Stimulated activated naive CD8-positive, alpha-beta T cell treated with anti-CD3 and anti-CD28 coated beads, Interleukin-15, amount 100 ng/mL, for 72 hours (primary cell): ENCODE measurements at regions not wholly inside any gene's neighbourhood (a gene's known extent, or its start where the extent isn't known, plus 50 kb on each side); places are given as distances from the start of the nearest gene placed in this dataset.
A peak's percentile ranks its signal among the peaks of the same experiment; 100 is the strongest.
"Not testable (repeated sequence)": the region's sequence is repeated elsewhere in the genome, so short reads cannot be mapped to it uniquely, and the experiment has no call there.

ENCODE experiments used
- ATAC-seq: fragments of 150-1000 bp; cut with Tn5 transposase; 2 replicates; pipeline ENCODE4 v1.10.0; 2021; ENCODE audit warnings: mild to moderate bottlenecking, moderate library complexity
- DNase-seq, 2 donors: peaks; one replicate each; pipeline ENCODE4 v3.0.0; 2021 to 2022
- H3K27ac Mint-ChIP-seq, 2 donors: one replicate each; pipeline ENCODE4 v1.8.0; 2022; ENCODE audit warnings: mild to moderate bottlenecking in 2 of 2, mixed read lengths in 2 of 2, moderate library complexity in 2 of 2
- H3K27me3 Mint-ChIP-seq: one replicate; pipeline ENCODE4 v1.8.0; 2022; ENCODE audit warnings: mixed read lengths
- H3K4me1 Mint-ChIP-seq: one replicate; pipeline ENCODE4 v1.8.0; 2022; ENCODE audit warnings: mild to moderate bottlenecking, mixed read lengths
- H3K4me3 Mint-ChIP-seq, 2 donors: one replicate each; pipeline ENCODE4 v1.8.0; 2022; ENCODE audit warnings: mild to moderate bottlenecking in 2 of 2, mixed read lengths in 2 of 2, moderate library complexity in 1 of 2
- H3K9me3 Mint-ChIP-seq, 2 donors: one replicate each; pipeline ENCODE4 v1.8.0; 2022; ENCODE audit warnings: mixed read lengths in 2 of 2

GRCh38 chr6:6483733-6484132 lies 104.8 kb upstream of the LY86 start:
- ATAC-seq (no peak), DNase-seq (no peak)
- Mint-ChIP-seq H3K27ac (peak overlapping the region in 1 of 2 donors; percentile 87), H3K27me3 (peaks cover 16% of the 10 kb centered on the region), H3K9me3 (peaks cover 7 to 9% of the 10 kb centered on the region in 2 donors), H3K4me3 (no peak overlapping the region), H3K4me1 (no peaks in the 10 kb centered on the region)

GRCh38 chr6:6484681-6485080 lies 103.8 kb upstream of the LY86 start:
- H3K4me3 Mint-ChIP-seq, result no peak overlapping the region
- ATAC-seq, result no peak
- no peak for DNase-seq
- H3K9me3 Mint-ChIP-seq, result peaks cover 7 to 9% of the 10 kb centered on the region in 2 donors
- no peaks in the 10 kb centered on the region for H3K4me1 Mint-ChIP-seq
- H3K27ac Mint-ChIP-seq, result peak overlapping the region in 1 of 2 donors; percentile 1
- peaks cover 15% of the 10 kb centered on the region for H3K27me3 Mint-ChIP-seq

GRCh38 chr6:6486595-6486994 lies 101.9 kb upstream of the LY86 start:
- ATAC-seq, result no peak
- DNase-seq, result no peak
- peaks cover 8% of the 10 kb centered on the region for H3K27me3 Mint-ChIP-seq
- H3K4me1 Mint-ChIP-seq, result no peaks in the 10 kb centered on the region
- no peak overlapping the region for H3K4me3 Mint-ChIP-seq
- no peak overlapping the region for H3K27ac Mint-ChIP-seq
- H3K9me3 Mint-ChIP-seq, result peaks cover 7 to 9% of the 10 kb centered on the region in 2 donors

- H3K27me3 Mint-ChIP-seq, result no peaks in the 10 kb centered on the region
- ATAC-seq (no peak), DNase-seq (no peak)
- H3K9me3 Mint-ChIP-seq, result no peaks in the 10 kb centered on the region
- H3K4me1 Mint-ChIP-seq, result peaks cover 6% of the 10 kb centered on the region
- no peak overlapping the region for H3K4me3 Mint-ChIP-seq
- peak overlapping the region in 1 of 2 donors; percentile 36 for H3K27ac Mint-ChIP-seq
Observed at GRCh38 chr6:6491761-6492160, 96.8 kb upstream of the LY86 start.

- H3K9me3 Mint-ChIP-seq, result no peaks in the 10 kb centered on the region
- H3K4me1 Mint-ChIP-seq, result peaks cover 6% of the 10 kb centered on the region
- no peak overlapping the region for H3K4me3 Mint-ChIP-seq
- no peak for ATAC-seq
- no peak overlapping the region for H3K27ac Mint-ChIP-seq
- no peaks in the 10 kb centered on the region for H3K27me3 Mint-ChIP-seq
- DNase-seq, result no peak
Observed at GRCh38 chr6:6492675-6493074, 95.8 kb upstream of the LY86 start.

DNA sequence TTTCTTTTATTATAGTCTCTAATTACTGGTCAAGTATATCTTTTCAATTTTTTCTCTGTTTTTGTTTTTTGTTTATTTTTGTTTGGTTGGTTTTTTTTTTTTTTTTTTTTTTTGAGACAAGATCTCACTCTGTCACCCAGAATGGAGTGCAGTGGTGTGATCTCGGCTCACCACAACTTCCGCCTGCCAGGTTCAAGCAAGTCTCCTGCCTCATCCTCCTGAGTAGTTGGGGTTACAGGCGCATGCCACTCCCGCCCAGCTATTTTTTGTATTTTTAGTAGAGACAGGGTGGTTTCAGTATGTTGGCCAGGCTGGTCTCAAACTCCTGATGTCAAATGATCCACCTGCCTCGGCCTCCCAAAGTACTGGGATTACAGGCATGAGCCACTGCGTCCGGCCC lies 94.4 kb upstream of the LY86 start:
- H3K27me3 Mint-ChIP-seq, H3K4me3 Mint-ChIP-seq, H3K4me1 Mint-ChIP-seq, ATAC-seq, H3K9me3 Mint-ChIP-seq: not testable (repeated sequence)
- peak in 1 of 2 donors; percentile 23 for DNase-seq
- peak overlapping the region in 1 of 2 donors; percentile 52 for H3K27ac Mint-ChIP-seq

DNA sequence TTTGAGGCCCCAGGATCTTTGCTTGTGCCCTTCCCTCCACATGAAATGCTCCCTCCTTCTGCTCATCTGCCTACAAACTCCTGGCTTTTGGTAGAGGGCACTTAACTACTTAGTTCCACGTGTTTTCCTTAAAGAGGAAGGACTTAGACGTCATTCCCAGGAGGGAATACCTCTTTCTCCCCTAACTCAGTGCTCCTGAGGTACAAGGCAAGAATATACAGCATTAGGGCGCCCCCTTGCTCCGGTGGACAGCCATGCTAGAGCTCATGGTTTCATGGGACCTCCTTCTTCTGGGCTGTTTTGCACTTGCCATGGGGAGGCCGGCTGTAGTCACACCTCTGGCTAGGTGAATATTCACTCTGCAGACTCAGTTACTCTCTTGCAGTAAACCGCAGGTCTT lies 93.8 kb upstream of the LY86 start:
- peaks cover 8% of the 10 kb centered on the region for H3K27me3 Mint-ChIP-seq
- H3K4me1 Mint-ChIP-seq, result peaks cover 6% of the 10 kb centered on the region
- ATAC-seq (peak; percentile 61), DNase-seq (peak in 1 of 2 donors; percentile 31)
- no peak overlapping the region for H3K4me3 Mint-ChIP-seq
- no peaks in the 10 kb centered on the region for H3K9me3 Mint-ChIP-seq
- no peak overlapping the region for H3K27ac Mint-ChIP-seq

- DNase-seq (no peak), ATAC-seq (no peak)
- Mint-ChIP-seq H3K4me3 (no peak overlapping the region), H3K9me3 (no peaks in the 10 kb centered on the region), H3K27ac (no peak overlapping the region), H3K27me3 (peaks cover 16% of the 10 kb centered on the region), H3K4me1 (peaks cover 6% of the 10 kb centered on the region)
Observed at GRCh38 chr6:6495851-6496250, 92.7 kb upstream of the LY86 start.

DNA sequence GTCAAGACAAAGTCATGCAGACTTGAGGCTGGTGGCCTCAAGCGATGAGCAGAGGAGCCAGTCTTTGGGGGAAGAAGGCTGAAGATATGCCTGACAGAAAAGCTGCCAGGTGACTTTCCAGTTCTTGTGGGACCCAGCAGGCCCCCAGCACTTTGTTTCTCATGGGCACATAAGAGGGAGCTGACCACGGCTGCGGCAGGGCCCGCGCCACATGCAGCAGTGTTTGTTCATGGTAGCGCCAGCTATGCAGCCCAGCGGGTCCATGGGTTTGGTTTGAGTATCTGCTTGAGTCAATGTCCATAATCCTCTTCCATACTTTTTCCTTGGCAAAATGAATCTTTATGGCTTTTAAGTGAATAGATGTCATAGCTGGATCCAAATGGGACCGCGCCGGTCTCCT lies 91.0 kb upstream of the LY86 start:
- Mint-ChIP-seq H3K4me1 (peaks cover 6% of the 10 kb centered on the region), H3K9me3 (no peaks in the 10 kb centered on the region), H3K27me3 (peaks cover 22% of the 10 kb centered on the region), H3K4me3 (no peak overlapping the region), H3K27ac (no peak overlapping the region)
- DNase-seq, result no peak
- no peak for ATAC-seq

GRCh38 chr6:6497976-6498375 lies 90.5 kb upstream of the LY86 start:
- Mint-ChIP-seq H3K4me1 (peaks cover 6% of the 10 kb centered on the region), H3K9me3 (no peaks in the 10 kb centered on the region), H3K27ac (no peak overlapping the region), H3K27me3 (peaks cover 23% of the 10 kb centered on the region), H3K4me3 (no peak overlapping the region)
- ATAC-seq (no peak), DNase-seq (no peak)

- Mint-ChIP-seq H3K27me3 (peaks cover 57% of the 10 kb centered on the region), H3K4me3 (no peak overlapping the region), H3K27ac (no peak overlapping the region), H3K4me1 (no peaks in the 10 kb centered on the region), H3K9me3 (no peaks in the 10 kb centered on the region)
- ATAC-seq (no peak), DNase-seq (no peak)
Observed at GRCh38 chr6:6503191-6503590, 85.3 kb upstream of the LY86 start.

DNA sequence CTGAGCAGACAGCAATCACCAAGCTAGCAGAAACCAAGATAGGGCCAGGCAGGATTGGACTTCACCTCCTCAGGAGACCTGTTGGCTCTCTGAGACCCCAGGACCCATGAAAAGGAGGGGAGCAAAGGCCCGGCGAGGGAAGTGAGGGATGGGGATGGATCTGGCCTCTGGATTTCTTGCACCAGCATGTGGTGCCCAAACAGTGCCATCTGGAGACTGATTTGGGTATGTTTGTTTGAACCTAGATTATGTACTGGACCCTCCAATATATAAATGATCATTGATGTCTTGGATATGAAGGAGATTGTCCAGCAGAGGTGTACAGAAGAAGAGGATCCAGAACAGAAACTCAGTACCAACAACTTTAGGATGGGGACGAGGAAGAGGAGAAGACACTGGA lies 83.4 kb upstream of the LY86 start:
- Mint-ChIP-seq H3K27me3 (peaks cover 56% of the 10 kb centered on the region), H3K4me3 (no peak overlapping the region), H3K9me3 (no peaks in the 10 kb centered on the region), H3K4me1 (no peaks in the 10 kb centered on the region), H3K27ac (no peak overlapping the region)
- DNase-seq (no peak), ATAC-seq (no peak)

- no peak overlapping the region for H3K4me3 Mint-ChIP-seq
- no peak overlapping the region for H3K27ac Mint-ChIP-seq
- no peaks in the 10 kb centered on the region for H3K4me1 Mint-ChIP-seq
- H3K9me3 Mint-ChIP-seq, result no peaks in the 10 kb centered on the region
- H3K27me3 Mint-ChIP-seq, result peaks cover 73% of the 10 kb centered on the region
- DNase-seq (no peak), ATAC-seq (no peak)
Observed at GRCh38 chr6:6508643-6509042, 79.9 kb upstream of the LY86 start.

- Mint-ChIP-seq H3K27me3 (peaks cover 74% of the 10 kb centered on the region), H3K4me1 (no peaks in the 10 kb centered on the region), H3K9me3 (no peaks in the 10 kb centered on the region), H3K27ac (no peak overlapping the region), H3K4me3 (no peak overlapping the region)
- ATAC-seq (no peak), DNase-seq (no peak)
Observed at GRCh38 chr6:6509284-6509683, 79.2 kb upstream of the LY86 start.

GRCh38 chr6:6512711-6513110 lies 75.8 kb upstream of the LY86 start:
- Mint-ChIP-seq H3K9me3 (no peaks in the 10 kb centered on the region), H3K27ac (no peak overlapping the region), H3K27me3 (peaks cover 71% of the 10 kb centered on the region), H3K4me1 (peaks cover 30% of the 10 kb centered on the region), H3K4me3 (no peak overlapping the region)
- DNase-seq, result no peak
- no peak for ATAC-seq

- peaks cover 47% of the 10 kb centered on the region for H3K4me1 Mint-ChIP-seq
- peak overlapping the region; percentile 52 to 68 for H3K4me3 Mint-ChIP-seq
- peak overlapping the region; percentile 49 to 50 for H3K27ac Mint-ChIP-seq
- peaks cover 82% of the 10 kb centered on the region for H3K27me3 Mint-ChIP-seq
- H3K9me3 Mint-ChIP-seq, result no peaks in the 10 kb centered on the region
- DNase-seq (peak; percentile 74 to 86), ATAC-seq (peak; percentile 95)
Observed at GRCh38 chr6:6515691-6516607, 72.6 kb upstream of the LY86 start.
